ENCODE measurements at regions not wholly inside any gene's neighbourhood (a gene's known extent, or its start where the extent isn't known, plus 50 kb on each side); places are given as distances from the start of the nearest gene placed in this dataset.

DNA sequence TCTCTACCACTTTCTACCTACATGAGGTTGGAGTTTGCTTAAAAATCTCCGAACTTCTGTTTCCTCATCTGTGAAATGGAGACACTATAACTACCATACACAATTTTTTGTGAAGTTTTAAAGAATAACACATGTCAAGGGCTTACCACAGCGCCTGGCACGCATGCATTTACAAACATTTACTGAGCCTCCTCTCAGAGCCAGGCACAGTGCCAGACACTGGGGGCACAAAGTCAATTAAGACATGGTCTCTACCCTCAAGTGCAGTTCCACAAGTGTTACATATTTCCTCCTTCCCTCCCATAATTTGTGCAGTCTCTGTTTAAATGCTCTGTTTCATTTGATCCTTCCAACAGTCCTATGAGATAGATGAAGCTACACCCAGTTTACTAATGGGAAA, 356.4 kb upstream of the ESRRG start:
- TF ChIP-seq NR2C2 (CRISPR knock-in tag; IDR thresholded peaks at IDR 0.05) (no peak), NR2C2 (tag; IDR thresholded peaks at IDR 0.05) (no peak), ZNF384 (IDR thresholded peaks at IDR 0.05; ENCODE audit: low read depth, low read length) (no peak), POLR2AphosphoS2 (IDR thresholded peaks at IDR 0.05; ENCODE audit: low read length) (no peak)
